ENCODE measurements at regions not wholly inside any gene's neighbourhood (a gene's known extent, or its start where the extent isn't known, plus 50 kb on each side); places are given as distances from the start of the nearest gene placed in this dataset.

GRCh38 chr12:90058704-90059103 lies 350.1 kb upstream of the ATP2B1 start:
- no peak for TF ChIP-seq POLR2AphosphoS5 (IDR thresholded peaks at IDR 0.05; ENCODE audit: insufficient read depth, low read depth, low read length)
- no peak for TF ChIP-seq POLR2A (IDR thresholded peaks at IDR 0.05; ENCODE audit: low read depth, low read length)
- TF ChIP-seq CTCF (IDR thresholded peaks at IDR 0.05; ENCODE audit: extremely low read depth in 1 of 2, insufficient read depth in 1 of 2, low read depth in 1 of 2, low read length in 2 of 2): no peak
- TF ChIP-seq MYC (IDR thresholded peaks at IDR 0.05; ENCODE audit: low read depth, low read length): no peak
- no peak for TF ChIP-seq GATA2 (IDR thresholded peaks at IDR 0.05; ENCODE audit: insufficient read depth, insufficient read length, low read depth, low read length)
- TF ChIP-seq EZH2 (IDR thresholded peaks at IDR 0.05; ENCODE audit: borderline replicate concordance, low read depth, low read length, severe bottlenecking): no peak
